Eye (tissue), 1 donor: ENCODE measurements at regions not wholly inside any gene's neighbourhood (a gene's known extent, or its start where the extent isn't known, plus 50 kb on each side); places are given as distances from the start of the nearest gene placed in this dataset.

Experiments used
- DNase-seq: peaks from one replicate; pipeline ENCODE4 v3.0.0-alpha.2; 2015

GRCh38 chr7:340979-341694 is 51.2 kb downstream of the FOXL3 start:
- no peak for DNase-seq

GRCh38 chr7:341841-342638 is 52.1 kb downstream of the FOXL3 start:
- no peak for DNase-seq

GRCh38 chr7:342681-343216 is 52.8 kb downstream of the FOXL3 start:
- no peak for DNase-seq

- peak; percentile 68 for DNase-seq
These were observed 53.4 kb downstream of the FOXL3 start for GRCh38 chr7:343227-343822.

- DNase-seq = no peak
These were observed 54.1 kb downstream of the FOXL3 start for GRCh38 chr7:343864-344607.

GRCh38 chr7:344608-344994 is 54.6 kb downstream of the FOXL3 start:
- DNase-seq = no peak

GRCh38 chr7:346116-346898 is 56.3 kb downstream of the FOXL3 start:
- no peak for DNase-seq

GRCh38 chr7:347001-347590 is 57.1 kb downstream of the FOXL3 start:
- no peak for DNase-seq

GRCh38 chr7:347644-348479 is 57.9 kb downstream of the FOXL3 start:
- no peak for DNase-seq

- DNase-seq = no peak
These were observed 58.5 kb downstream of the FOXL3 start for GRCh38 chr7:348480-348844.

- DNase-seq = no peak
These were observed 59.2 kb downstream of the FOXL3 start for GRCh38 chr7:348962-349743.

- no peak for DNase-seq
These were observed 61.3 kb downstream of the FOXL3 start for GRCh38 chr7:351256-351655.

GRCh38 chr7:351681-352480 is 61.9 kb downstream of the FOXL3 start:
- no peak for DNase-seq

GRCh38 chr7:353746-354325 is 63.9 kb downstream of the FOXL3 start:
- no peak for DNase-seq

GRCh38 chr7:354597-355470 is 64.9 kb downstream of the FOXL3 start:
- DNase-seq = no peak

- no peak for DNase-seq
These were observed 65.6 kb downstream of the FOXL3 start for GRCh38 chr7:355568-355967.

- DNase-seq = no peak
These were observed 66.1 kb downstream of the FOXL3 start for GRCh38 chr7:356087-356486.
